Keratinocyte (primary cell): ENCODE measurements at regions not wholly inside any gene's neighbourhood (a gene's known extent, or its start where the extent isn't known, plus 50 kb on each side); places are given as distances from the start of the nearest gene placed in this dataset.
"Not testable (repeated sequence)": the region's sequence is repeated elsewhere in the genome, so short reads cannot be mapped to it uniquely, and the experiment has no call there.

ENCODE experiments used
- CTCF ChIP-seq, 3 experiments: IDR thresholded peaks in 1 of 3; conservative IDR thresholded peaks in 1 of 3; optimal IDR thresholded peaks in 1 of 3; 2 replicates in 2 of 3; 3 replicates in 1 of 3; pipeline versions ENCODE3 to v1.5.1; 2011; ENCODE audit warnings: low read length in 3 of 3, mild to moderate bottlenecking in 3 of 3, moderate library complexity in 2 of 3, control low read depth in 1 of 3, inconsistent platforms in 1 of 3; ENCODE audit not compliant: insufficient read depth in 2 of 3; ENCODE audit errors: extremely low read depth in 1 of 3
- EZH2 ChIP-seq: IDR thresholded peaks from one replicate; pipeline ENCODE4 v1.6.1; 2012; ENCODE audit warnings: inconsistent platforms, mild to moderate bottlenecking, low read length, moderate library complexity

GRCh38 chr5:30144059-30144458, 1049.4 kb upstream of the CDH6 start:
- not testable (repeated sequence) for TF ChIP-seq CTCF (optimal IDR thresholded peaks at IDR 0.05 in 1 of 3, IDR thresholded peaks at IDR 0.05 in 1 of 3, conservative IDR thresholded peaks at IDR 0.05 in 1 of 3; ENCODE audit: extremely low read depth in 1 of 3, insufficient read depth in 2 of 3, low read length in 3 of 3); EZH2
